HCT116 (cell line): ENCODE measurements at regions not wholly inside any gene's neighbourhood (a gene's known extent, or its start where the extent isn't known, plus 50 kb on each side); places are given as distances from the start of the nearest gene placed in this dataset.

Experiments used
- ATAC-seq: fragments of 200-7000 bp; cut with Tn5 transposase; 2 replicates; pipeline ENCODE4 v1.9.1; 2020; ENCODE audit warnings: mild to moderate bottlenecking, moderate library complexity
- BruUV-seq: library from RNA; stranded (reverse); fragments of 400-500 nt; replicated peaks from 2 replicates; lab custom pipeline; 2021; lab: Mats Ljungman, UMichigan
- CTCF ChIA-PET: fragments of 300-600 bp; sonication (Branson Sonifier 250); formaldehyde crosslinking; loops from one replicate; lab custom pipeline; 2021; ENCODE audit warnings: antibody characterized with exemption; lab: Charles Lee
- POLR2A ChIA-PET: fragments of 300-600, 350-600 bp; sonication (Branson Sonifier 250); formaldehyde crosslinking; loops from one replicate; lab custom pipeline; 2021; ENCODE audit warnings: antibody characterized with exemption; lab: Charles Lee
- RAD21 ChIA-PET, 2 experiments: fragments of 300-600 bp; sonication (Branson Sonifier 250); formaldehyde crosslinking; loops; one replicate each; lab custom pipeline; 2023; ENCODE audit warnings: low total read pairs in 2 of 2; ENCODE audit not compliant: uncharacterized antibody in 2 of 2, unreplicated experiment in 2 of 2, low non-redundant PET in 1 of 2; lab: Charles Lee
- DNase-seq: peaks from one replicate; pipeline ENCODE4 v3.0.0-alpha.2; 2010; ENCODE audit warnings: low read depth, low spot score
- H2AFZ ChIP-seq: fragments of 200-600 bp; shearing (Covaris generic), sonication (generic); 2 replicates; pipeline ENCODE4 v1.6.1; 2017; ENCODE audit warnings: low read depth, mixed run types, mixed read lengths, antibody characterized with exemption, low read length; ENCODE audit not compliant: poor library complexity, severe bottlenecking
- H3K27ac ChIP-seq: 2 replicates; pipeline ENCODE4 v1.5.1; 2012; ENCODE audit warnings: low read depth, low read length
- H3K27me3 ChIP-seq: fragments of 200-600 bp; sonication (generic); 2 replicates; pipeline ENCODE4 v1.6.1; 2016; ENCODE audit warnings: mixed run types, low read length, mixed read lengths; ENCODE audit not compliant: insufficient read depth
- H3K36me3 ChIP-seq, 2 experiments: fragments of 200-500 bp in 1 of 2; fragments of 200-600 bp in 1 of 2; sonication (Bioruptor generic) in 1 of 2; sonication (generic) in 1 of 2; 2 replicates each; pipeline versions ENCODE4 v1.5.1 to v1.6.1; 2014 to 2016; ENCODE audit warnings: low read length in 2 of 2, inconsistent platforms in 1 of 2, mixed read lengths in 1 of 2, mixed run types in 1 of 2; ENCODE audit not compliant: insufficient read depth in 2 of 2, control insufficient read depth in 1 of 2
- H3K4me1 ChIP-seq, 2 experiments: fragments of 200-600 bp in 1 of 2; sonication (generic) in 1 of 2; 2 replicates each; pipeline versions ENCODE4 v1.5.1 to v1.6.1; 2012 to 2017; ENCODE audit warnings: low read length in 2 of 2, inconsistent platforms in 1 of 2, mild to moderate bottlenecking in 1 of 2, mixed read lengths in 1 of 2, mixed run types in 1 of 2, moderate library complexity in 1 of 2; ENCODE audit not compliant: insufficient read depth in 2 of 2, control insufficient read depth in 1 of 2
- H3K4me2 ChIP-seq: fragments of 200-600 bp; sonication (generic); 2 replicates; pipeline ENCODE4 v1.6.1; 2017; ENCODE audit warnings: mixed run types, low read length, mixed read lengths
- H3K4me3 ChIP-seq, 2 experiments: fragments of 200-600 bp in 1 of 2; sonication (generic) in 1 of 2; replicated peaks in 1 of 2; 2 replicates each; pipeline ENCODE4 v1.5.1; 2011 to 2016; ENCODE audit warnings: low read length in 2 of 2, control low read depth in 1 of 2, low read depth in 1 of 2, mild to moderate bottlenecking in 1 of 2, mixed read lengths in 1 of 2, mixed run types in 1 of 2
- H3K79me2 ChIP-seq: fragments of 200-600 bp; sonication (generic); 2 replicates; pipeline ENCODE4 v1.6.1; 2017; ENCODE audit warnings: mild to moderate bottlenecking, mixed run types, low read length, moderate library complexity, mixed read lengths; ENCODE audit not compliant: insufficient read depth
- H3K9ac ChIP-seq: fragments of 200-600 bp; sonication (generic); 2 replicates; pipeline ENCODE4 v1.6.1; 2016; ENCODE audit warnings: low read length, mixed read lengths
- H3K9me2 ChIP-seq: fragments of 200-600 bp; sonication (generic), shearing (Covaris generic); 2 replicates; pipeline ENCODE4 v1.6.1; 2017; ENCODE audit warnings: mixed run types, mild to moderate bottlenecking, moderate library complexity; ENCODE audit not compliant: insufficient read depth
- H3K9me3 ChIP-seq, 2 experiments: fragments of 200-500 bp in 1 of 2; fragments of 200-600 bp in 1 of 2; sonication (Bioruptor generic) in 1 of 2; sonication (generic) in 1 of 2; 2 replicates each; pipeline ENCODE4 v1.6.1; 2014 to 2017; ENCODE audit warnings: low read length in 2 of 2, mixed read lengths in 2 of 2, inconsistent platforms in 1 of 2, low read depth in 1 of 2, mild to moderate bottlenecking in 1 of 2, mixed run types in 1 of 2, moderate library complexity in 1 of 2; ENCODE audit not compliant: control insufficient read depth in 1 of 2, insufficient read depth in 1 of 2
- H4K20me1 ChIP-seq: fragments of 200-600 bp; sonication (generic), shearing (Covaris generic); 2 replicates; pipeline ENCODE4 v1.6.1; 2017; ENCODE audit warnings: mixed run types, mild to moderate bottlenecking, moderate library complexity; ENCODE audit not compliant: insufficient read depth
- ATF3 ChIP-seq: IDR thresholded peaks from 2 replicates; pipeline ENCODE4 v1.6.1; 2012
- CEBPB ChIP-seq: IDR thresholded peaks from 2 replicates; pipeline ENCODE4 v1.6.1; 2012; ENCODE audit warnings: low read depth
- CTCF ChIP-seq, 3 experiments: fragments of 200-600 bp in 1 of 3; sonication (generic) in 1 of 3; IDR thresholded peaks in 2 of 3; conservative IDR thresholded peaks in 1 of 3; 2 replicates each; pipeline ENCODE4 v1.5.1; 2012 to 2017; ENCODE audit warnings: low read depth in 2 of 3, low read length in 2 of 3, antibody characterized with exemption in 1 of 3, borderline replicate concordance in 1 of 3, control low read depth in 1 of 3, mild to moderate bottlenecking in 1 of 3, mixed read lengths in 1 of 3, mixed run types in 1 of 3, moderate library complexity in 1 of 3; ENCODE audit not compliant: insufficient read depth in 1 of 3
- EGR1 ChIP-seq: IDR thresholded peaks from 2 replicates; pipeline ENCODE4 v1.6.1; 2012; ENCODE audit warnings: low read depth
- ELF1 ChIP-seq: IDR thresholded peaks from 2 replicates; pipeline ENCODE4 v1.6.1; 2012; ENCODE audit warnings: low read depth, borderline replicate concordance
- EZH2 ChIP-seq: fragments of 200-600 bp; sonication (generic); IDR thresholded peaks from 2 replicates; pipeline ENCODE4 v1.6.1; 2017; ENCODE audit warnings: antibody characterized with exemption, mixed run types
- EZH2phosphoT487 ChIP-seq: fragments of 200-600 bp; IDR thresholded peaks from 2 replicates; pipeline ENCODE4 v1.6.1; 2018; ENCODE audit warnings: antibody characterized with exemption, borderline replicate concordance
- FOSL1 ChIP-seq: IDR thresholded peaks from 2 replicates; pipeline ENCODE4 v1.6.1; 2012; ENCODE audit warnings: low read depth
- MAX ChIP-seq: IDR thresholded peaks from 2 replicates; pipeline ENCODE4 v1.6.1; 2012
- POLR2AphosphoS5 ChIP-seq: IDR thresholded peaks from 2 replicates; pipeline ENCODE4 v1.6.1; 2011; ENCODE audit warnings: mild to moderate bottlenecking, low read depth, low read length, moderate library complexity
- REST ChIP-seq: IDR thresholded peaks from 2 replicates; pipeline ENCODE4 v1.6.1; 2012; ENCODE audit warnings: low read depth
- SIN3A ChIP-seq: IDR thresholded peaks from 2 replicates; pipeline ENCODE4 v1.6.1; 2012; ENCODE audit warnings: low read depth
- SP1 ChIP-seq: IDR thresholded peaks from 2 replicates; pipeline ENCODE4 v1.6.1; 2012; ENCODE audit warnings: low read depth
- TCF7L2 ChIP-seq: IDR thresholded peaks from 2 replicates; pipeline ENCODE4 v1.7.0; 2011; ENCODE audit warnings: borderline replicate concordance, inconsistent platforms; ENCODE audit not compliant: insufficient read depth, insufficient read length; ENCODE audit errors: extremely low read depth
- ZBTB33 ChIP-seq: IDR thresholded peaks from 2 replicates; pipeline ENCODE4 v1.6.1; 2011; ENCODE audit warnings: mild to moderate bottlenecking, low read length, moderate library complexity; ENCODE audit not compliant: insufficient replicate concordance; ENCODE audit errors: extremely low read depth
- ZFX ChIP-seq: fragments of 450-650 bp; IDR thresholded peaks from 2 replicates; pipeline ENCODE4 v1.6.1; 2017
- ZNF274 ChIP-seq: fragments of 200-500 bp; sonication (Bioruptor generic); IDR thresholded peaks from 2 replicates; pipeline ENCODE4 v1.6.1; 2014; ENCODE audit warnings: mild to moderate bottlenecking, low read depth, low read length, inconsistent platforms
- intact Hi-C: fragments of 100-400 bp; cut with micrococcal nuclease; formaldehyde crosslinking; loops from 2 replicates; pipeline ENCODE4 v1.10.0; 2022

GRCh38 chr22:27080863-27081262 lies 423.5 kb downstream of the MIAT start:
- Histone ChIP-seq H3K9ac (no peak overlapping the region), H4K20me1 (no peaks in the 10 kb centered on the region), H3K9me3 (no peaks in the 10 kb centered on the region), H3K79me2 (no peaks in the 10 kb centered on the region), H3K27ac (no peak overlapping the region), H3K9me2 (no peaks in the 10 kb centered on the region), H3K4me2 (no peak overlapping the region), H3K4me3 (no peak overlapping the region), H2AFZ (no peak overlapping the region), H3K4me1 (no peaks in the 10 kb centered on the region), H3K27me3 (peaks cover 77% of the 10 kb centered on the region), H3K36me3 (no peaks in the 10 kb centered on the region)
- intact Hi-C loops, result no loop called here
- ATAC-seq, result no peak
- no TSS peak for BruUV-seq
- RAD21 ChIA-PET, result no interaction called here
- POLR2A ChIA-PET, result no interaction called here
- TF ChIP-seq ZBTB33 (no peak), REST (no peak), POLR2AphosphoS5 (no peak), SP1 (no peak), TCF7L2 (no peak), SIN3A (no peak), ZFX (no peak), CTCF (IDR thresholded peaks at IDR 0.05 in 2 of 3, conservative IDR thresholded peaks at IDR 0.05 in 1 of 3; ENCODE audit: borderline replicate concordance in 1 of 3, insufficient read depth in 1 of 3, low read depth in 2 of 3, low read length in 2 of 3) (no peak), ELF1 (no peak), EZH2 (no peak), ZNF274 (no peak), FOSL1 (no peak), EZH2phosphoT487 (no peak), EGR1 (no peak), CEBPB (no peak), ATF3 (no peak), MAX (no peak)
- DNase-seq, result no peak
- CTCF ChIA-PET, result no interaction called here
